H9 (cell line): ENCODE measurements at regions not wholly inside any gene's neighbourhood (a gene's known extent, or its start where the extent isn't known, plus 50 kb on each side); places are given as distances from the start of the nearest gene placed in this dataset.

Experiments used
- DNase-seq: peaks from one replicate; pipeline ENCODE4 v3.0.0-alpha.2; 2017
- H2AFZ ChIP-seq: one replicate; pipeline ENCODE4 v1.6.1; 2013; ENCODE audit warnings: mild to moderate bottlenecking, low read length, control low read depth, moderate library complexity
- H2AK5ac ChIP-seq: 2 replicates; pipeline ENCODE4 v1.6.1; 2013; ENCODE audit warnings: low read length, control low read depth, mixed read lengths; ENCODE audit not compliant: insufficient read length
- H2BK120ac ChIP-seq: one replicate; pipeline ENCODE4 v1.6.1; 2013; ENCODE audit warnings: low read depth, mild to moderate bottlenecking, low read length, control low read depth, inconsistent platforms; ENCODE audit not compliant: poor library complexity, severe bottlenecking
- H2BK12ac ChIP-seq: 2 replicates; pipeline ENCODE4 v1.6.1; 2013; ENCODE audit warnings: low read length, control low read depth, mixed read lengths, low read depth; ENCODE audit not compliant: insufficient read length
- H2BK15ac ChIP-seq: 2 replicates; pipeline ENCODE4 v1.6.1; 2013; ENCODE audit warnings: low read depth, low read length, control low read depth
- H2BK20ac ChIP-seq: one replicate; pipeline ENCODE4 v1.6.1; 2013; ENCODE audit warnings: low read depth, mild to moderate bottlenecking, low read length, control low read depth, inconsistent platforms; ENCODE audit not compliant: poor library complexity, severe bottlenecking
- H2BK5ac ChIP-seq: 2 replicates; pipeline ENCODE4 v1.6.1; 2013; ENCODE audit warnings: low read length, control low read depth, mixed read lengths; ENCODE audit not compliant: insufficient read length
- H3K14ac ChIP-seq: 2 replicates; pipeline ENCODE4 v1.6.1; 2013; ENCODE audit warnings: low read length, control low read depth; ENCODE audit not compliant: insufficient read depth
- H3K18ac ChIP-seq: 2 replicates; pipeline ENCODE4 v1.6.1; 2013; ENCODE audit warnings: low read depth, mild to moderate bottlenecking, mixed read lengths, low read length, control low read depth; ENCODE audit not compliant: insufficient read length
- H3K23ac ChIP-seq: 2 replicates; pipeline ENCODE4 v1.6.1; 2013; ENCODE audit warnings: low read length, control low read depth, mixed read lengths, low read depth; ENCODE audit not compliant: insufficient read length
- H3K23me2 ChIP-seq: 2 replicates; pipeline ENCODE4 v1.6.1; 2013; ENCODE audit warnings: low read depth, mild to moderate bottlenecking, mixed read lengths, low read length, control low read depth; ENCODE audit not compliant: insufficient read length, poor library complexity, severe bottlenecking
- H3K27ac ChIP-seq: 2 replicates; pipeline ENCODE4 v1.5.1; 2013; ENCODE audit warnings: low read length, control low read depth, mixed read lengths, low read depth; ENCODE audit not compliant: insufficient read length
- H3K27me3 ChIP-seq: 2 replicates; pipeline ENCODE4 v1.6.1; 2013; ENCODE audit warnings: low read length, control low read depth, inconsistent platforms; ENCODE audit not compliant: insufficient read depth
- H3K4ac ChIP-seq: 2 replicates; pipeline ENCODE4 v1.6.1; 2013; ENCODE audit warnings: low read depth, mild to moderate bottlenecking, control low read depth, inconsistent platforms, low read length, moderate library complexity
- H3K4me1 ChIP-seq: 2 replicates; pipeline ENCODE4 v1.6.1; 2013; ENCODE audit warnings: low read length, control low read depth, inconsistent platforms; ENCODE audit not compliant: insufficient read depth
- H3K4me2 ChIP-seq: 2 replicates; pipeline ENCODE4 v1.6.1; 2013; ENCODE audit warnings: low read length, control low read depth, mixed read lengths; ENCODE audit not compliant: insufficient read length, insufficient read depth
- H3K56ac ChIP-seq: 2 replicates; pipeline ENCODE4 v1.6.1; 2013; ENCODE audit warnings: low read depth, mild to moderate bottlenecking, mixed read lengths, low read length, control low read depth; ENCODE audit not compliant: insufficient read length
- H3K79me1 ChIP-seq: 2 replicates; pipeline ENCODE4 v1.6.1; 2013; ENCODE audit warnings: low read depth, mild to moderate bottlenecking, moderate library complexity, low read length, control low read depth, inconsistent platforms; ENCODE audit not compliant: insufficient read depth, poor library complexity, severe bottlenecking
- H3K79me2 ChIP-seq: 2 replicates; pipeline ENCODE4 v1.6.1; 2013; ENCODE audit warnings: low read length, control low read depth, inconsistent platforms; ENCODE audit not compliant: insufficient read depth
- H3K9ac ChIP-seq: 2 replicates; pipeline ENCODE4 v1.6.1; 2013; ENCODE audit warnings: low read length, control low read depth, mixed read lengths; ENCODE audit not compliant: insufficient read length; ENCODE audit errors: extremely low read depth
- H3K9me3 ChIP-seq: one replicate; pipeline ENCODE4 v1.6.1; 2013; ENCODE audit warnings: low read depth, low read length, inconsistent platforms; ENCODE audit not compliant: control insufficient read depth
- H3T11ph ChIP-seq: one replicate; pipeline ENCODE4 v1.6.1; 2013; ENCODE audit warnings: mild to moderate bottlenecking, low read length, control low read depth, inconsistent platforms
- H4K20me1 ChIP-seq: one replicate; pipeline ENCODE4 v1.6.1; 2013; ENCODE audit not compliant: control insufficient read depth, insufficient read length, insufficient read depth
- H4K5ac ChIP-seq: 2 replicates; pipeline ENCODE4 v1.6.1; 2013; ENCODE audit warnings: low read depth, mild to moderate bottlenecking, mixed read lengths, low read length, control low read depth; ENCODE audit not compliant: insufficient read length
- H4K8ac ChIP-seq: replicated peaks from 2 replicates; pipeline ENCODE4 v1.6.1; 2013; ENCODE audit warnings: low read length, control low read depth, mixed read lengths, low read depth; ENCODE audit not compliant: insufficient read length
- H4K91ac ChIP-seq: 2 replicates; pipeline ENCODE4 v1.6.1; 2013; ENCODE audit warnings: low read depth, mild to moderate bottlenecking, moderate library complexity, mixed read lengths, low read length, control low read depth; ENCODE audit not compliant: insufficient read length
- H3K27ac Mint-ChIP-seq, 3 experiments: 2 replicates in 2 of 3; 3 replicates in 1 of 3; pipeline ENCODE4 v1.8.0; 2020 to 2021; ENCODE audit warnings: mixed read lengths in 3 of 3, mild to moderate bottlenecking in 1 of 3, moderate library complexity in 1 of 3
- H3K27me3 Mint-ChIP-seq: 2 replicates; pipeline ENCODE4 v1.8.0; 2021; ENCODE audit warnings: low read depth, mild to moderate bottlenecking, moderate library complexity, mixed read lengths
- H3K36me3 Mint-ChIP-seq, 3 experiments: 2 replicates in 2 of 3; 3 replicates in 1 of 3; pipeline ENCODE4 v1.8.0; 2020 to 2021; ENCODE audit warnings: low read depth in 3 of 3, mixed read lengths in 3 of 3; ENCODE audit not compliant: insufficient read depth in 1 of 3
- H3K4me1 Mint-ChIP-seq, 2 experiments: 2 replicates each; pipeline ENCODE4 v1.8.0; 2020; ENCODE audit warnings: mixed read lengths in 2 of 2
- H3K4me3 Mint-ChIP-seq, 2 experiments: 2 replicates in 1 of 2; 3 replicates in 1 of 2; pipeline ENCODE4 v1.8.0; 2020 to 2021; ENCODE audit warnings: mild to moderate bottlenecking in 2 of 2, mixed read lengths in 2 of 2, moderate library complexity in 1 of 2
- H3K9me3 Mint-ChIP-seq, 2 experiments: 2 replicates in 1 of 2; 3 replicates in 1 of 2; pipeline ENCODE4 v1.8.0; 2020; ENCODE audit warnings: mild to moderate bottlenecking in 2 of 2, mixed read lengths in 2 of 2, moderate library complexity in 1 of 2
- CTCF ChIP-seq: fragments of 200-600 bp; sonication (generic); conservative IDR thresholded peaks from 3 replicates; pipeline ENCODE4 v1.8.0; 2021; ENCODE audit warnings: antibody characterized with exemption, mild to moderate bottlenecking
- WGBS: extraction: QIAGEN DNeasy Blood & Tissue Kit; methylation state at CpG from one replicate; pipeline ENCODE4 v1.1.7; 2013; ENCODE audit warnings: missing lambda C conversion rate, low lambda C conversion rate, mixed read lengths; ENCODE audit not compliant: insufficient read length; ENCODE audit errors: extremely low coverage; 5-methylcytosine and 5-hydroxymethylcytosine counted together

GRCh38 chr5:8892926-8893325 is 652.9 kb downstream of the SEMA5A start:
- H2BK5ac ChIP-seq = no peak overlapping the region
- H3K27me3 ChIP-seq = no peaks in the 10 kb centered on the region
- no peaks in the 10 kb centered on the region for H4K20me1 ChIP-seq
- no peak overlapping the region for H2AK5ac ChIP-seq
- no peak overlapping the region for H4K8ac ChIP-seq
- Mint-ChIP-seq H3K27ac (no peak overlapping the region), H3K36me3 (no peaks in the 10 kb centered on the region), H3K9me3 (no peaks in the 10 kb centered on the region), H3K4me1 (peaks cover 3 to 4% of the 10 kb centered on the region in 2 experiments; a peak in 3 of 4 replicates), H3K27me3 (no peaks in the 10 kb centered on the region; the same call in 1 of the 2 replicates), H3K4me3 (no peak overlapping the region)
- H2BK12ac ChIP-seq = no peak overlapping the region
- no peaks in the 10 kb centered on the region for H3K79me1 ChIP-seq
- H3K56ac ChIP-seq = no peak overlapping the region
- no peak overlapping the region for H3K27ac ChIP-seq
- H4K5ac ChIP-seq = no peak overlapping the region
- H3K9me3 ChIP-seq = no peaks in the 10 kb centered on the region
- H3T11ph ChIP-seq = no peak overlapping the region
- no peaks in the 10 kb centered on the region for H3K79me2 ChIP-seq
- no peak overlapping the region for H3K23ac ChIP-seq
- no peak overlapping the region for H3K9ac ChIP-seq
- no peak overlapping the region for H2BK20ac ChIP-seq
- no CpG with 5 or more reads among the region's 3 CpGs for WGBS
- no peak overlapping the region for H3K4me2 ChIP-seq
- no peak overlapping the region for H3K18ac ChIP-seq
- no peaks in the 10 kb centered on the region for H3K4me1 ChIP-seq
- H3K4ac ChIP-seq = no peak overlapping the region
- no peak overlapping the region for H3K14ac ChIP-seq
- H3K23me2 ChIP-seq = no peaks in the 10 kb centered on the region
- no peak for DNase-seq
- H2AFZ ChIP-seq = no peak overlapping the region
- no peak overlapping the region for H2BK120ac ChIP-seq
- TF ChIP-seq CTCF = no peak
- H4K91ac ChIP-seq = no peak overlapping the region
- no peak overlapping the region for H2BK15ac ChIP-seq
